ENCODE measurements at regions not wholly inside any gene's neighbourhood (a gene's known extent, or its start where the extent isn't known, plus 50 kb on each side); places are given as distances from the start of the nearest gene placed in this dataset.

DNA sequence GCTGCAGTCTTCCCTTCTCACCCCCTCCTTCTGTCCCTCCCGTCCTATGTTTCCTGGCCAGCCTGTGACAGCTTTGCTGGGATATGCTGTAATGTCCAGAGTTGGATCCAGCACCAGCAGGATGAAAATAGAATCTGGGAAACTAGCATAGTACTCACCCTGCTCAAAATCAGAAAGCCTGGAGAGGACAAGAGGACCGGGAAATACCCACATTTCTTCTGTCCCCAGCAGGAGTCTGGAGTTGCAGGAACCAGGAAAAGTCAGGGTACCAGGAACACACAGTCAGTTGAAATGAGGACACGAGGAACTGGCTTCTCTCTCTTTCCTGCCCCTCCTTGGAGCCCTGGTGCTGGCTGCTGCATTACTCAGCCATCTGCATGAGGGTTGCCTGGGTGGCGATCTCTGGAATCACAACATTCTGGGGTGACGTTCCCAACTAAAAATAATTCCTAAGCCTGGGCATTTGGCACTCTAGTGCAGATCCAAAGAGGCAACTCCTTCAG is 59.6 kb upstream of the NFIL3 start:
- TF ChIP-seq, protein P1, sequence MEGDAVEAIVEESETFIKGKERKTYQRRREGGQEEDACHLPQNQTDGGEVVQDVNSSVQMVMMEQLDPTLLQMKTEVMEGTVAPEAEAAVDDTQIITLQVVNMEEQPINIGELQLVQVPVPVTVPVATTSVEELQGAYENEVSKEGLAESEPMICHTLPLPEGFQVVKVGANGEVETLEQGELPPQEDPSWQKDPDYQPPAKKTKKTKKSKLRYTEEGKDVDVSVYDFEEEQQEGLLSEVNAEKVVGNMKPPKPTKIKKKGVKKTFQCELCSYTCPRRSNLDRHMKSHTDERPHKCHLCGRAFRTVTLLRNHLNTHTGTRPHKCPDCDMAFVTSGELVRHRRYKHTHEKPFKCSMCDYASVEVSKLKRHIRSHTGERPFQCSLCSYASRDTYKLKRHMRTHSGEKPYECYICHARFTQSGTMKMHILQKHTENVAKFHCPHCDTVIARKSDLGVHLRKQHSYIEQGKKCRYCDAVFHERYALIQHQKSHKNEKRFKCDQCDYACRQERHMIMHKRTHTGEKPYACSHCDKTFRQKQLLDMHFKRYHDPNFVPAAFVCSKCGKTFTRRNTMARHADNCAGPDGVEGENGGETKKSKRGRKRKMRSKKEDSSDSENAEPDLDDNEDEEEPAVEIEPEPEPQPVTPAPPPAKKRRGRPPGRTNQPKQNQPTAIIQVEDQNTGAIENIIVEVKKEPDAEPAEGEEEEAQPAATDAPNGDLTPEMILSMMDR (IDR thresholded peaks at IDR 0.05) = no peak
- TF ChIP-seq EZH2 (IDR thresholded peaks at IDR 0.05; ENCODE audit: borderline replicate concordance, insufficient read depth, low read depth, low read length, poor library complexity, severe bottlenecking) = no peak
